ENCODE measurements at regions not wholly inside any gene's neighbourhood (a gene's known extent, or its start where the extent isn't known, plus 50 kb on each side); places are given as distances from the start of the nearest gene placed in this dataset.

DNA sequence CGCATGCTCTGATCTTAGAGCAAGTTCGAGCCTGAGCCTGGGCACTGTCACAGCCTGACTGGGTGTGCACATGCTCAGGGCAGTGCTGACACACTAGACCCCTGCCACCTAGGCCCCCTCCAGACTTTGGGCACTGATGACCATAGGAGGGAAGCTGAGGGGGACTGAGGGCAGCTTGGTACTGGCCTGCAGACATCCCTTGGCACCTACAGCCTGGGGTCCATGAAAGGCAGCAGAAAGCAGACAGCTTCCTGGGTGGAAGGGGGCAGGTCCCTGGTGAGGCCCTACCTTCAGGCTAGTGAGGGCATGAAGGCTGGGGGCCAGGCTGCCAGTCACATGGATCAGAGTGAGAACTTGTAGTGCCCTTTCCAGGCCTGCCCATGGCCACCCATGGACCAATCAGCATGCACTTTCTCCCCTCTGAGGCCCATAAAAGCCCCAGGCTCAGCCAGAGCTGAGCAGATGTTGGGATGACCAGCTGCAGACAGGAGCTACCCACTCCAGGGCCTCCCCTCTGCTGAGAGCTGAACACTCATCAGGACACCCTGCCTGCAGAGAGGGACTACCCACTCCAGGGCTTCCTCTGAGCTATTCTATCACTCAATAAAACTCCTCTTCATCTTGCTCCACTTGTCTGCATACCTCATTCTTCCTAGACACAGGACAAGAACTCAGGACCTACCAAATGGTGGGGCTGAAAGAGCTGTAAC is 680.8 kb downstream of the MATN1 start (continued):
- TF ChIP-seq PRDM15 (CRISPR knock-in tag; IDR thresholded peaks at IDR 0.05) = no peak
- TF ChIP-seq ZBTB4 (CRISPR knock-in tag; IDR thresholded peaks at IDR 0.05) = no peak
- no peak for TF ChIP-seq RAD21 (IDR thresholded peaks at IDR 0.05; ENCODE audit: insufficient read depth, low read depth, low read length)
- no peak for TF ChIP-seq RELA (IDR thresholded peaks at IDR 0.05; ENCODE audit: borderline replicate concordance, partially characterized antibody)
- TF ChIP-seq NR2F1 (conservative IDR thresholded peaks at IDR 0.05) = no peak
- TF ChIP-seq IRF5 (IDR thresholded peaks at IDR 0.05; ENCODE audit: borderline replicate concordance) = no peak
- no peak for TF ChIP-seq BHLHE40 (IDR thresholded peaks at IDR 0.05; ENCODE audit: borderline replicate concordance in 1 of 2, low read depth in 2 of 2, low read length in 1 of 2)
